ENCODE measurements at regions not wholly inside any gene's neighbourhood (a gene's known extent, or its start where the extent isn't known, plus 50 kb on each side); places are given as distances from the start of the nearest gene placed in this dataset.
"Not testable (repeated sequence)": the region's sequence is repeated elsewhere in the genome, so short reads cannot be mapped to it uniquely, and the experiment has no call there.

DNA sequence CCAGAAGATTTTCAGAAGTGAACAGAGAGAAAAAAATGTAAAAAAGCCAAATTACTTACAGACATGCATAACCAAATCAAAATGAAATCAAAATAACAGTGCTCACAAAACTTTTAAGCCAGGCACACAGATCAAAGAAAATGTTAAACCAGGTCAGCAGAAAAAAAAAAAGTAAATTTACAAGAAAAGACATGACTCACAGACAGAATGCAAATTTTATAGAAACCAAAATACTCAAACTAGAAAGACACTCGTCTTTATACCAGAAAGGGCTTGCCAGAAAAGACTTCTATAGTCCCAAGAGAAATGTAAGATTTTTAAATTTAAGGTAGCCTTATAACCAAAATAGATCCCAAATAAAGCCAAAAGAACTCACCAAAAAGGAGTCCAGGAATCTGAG is 86.5 kb upstream of the COG2 start:
- no peak for DNase-seq

DNA sequence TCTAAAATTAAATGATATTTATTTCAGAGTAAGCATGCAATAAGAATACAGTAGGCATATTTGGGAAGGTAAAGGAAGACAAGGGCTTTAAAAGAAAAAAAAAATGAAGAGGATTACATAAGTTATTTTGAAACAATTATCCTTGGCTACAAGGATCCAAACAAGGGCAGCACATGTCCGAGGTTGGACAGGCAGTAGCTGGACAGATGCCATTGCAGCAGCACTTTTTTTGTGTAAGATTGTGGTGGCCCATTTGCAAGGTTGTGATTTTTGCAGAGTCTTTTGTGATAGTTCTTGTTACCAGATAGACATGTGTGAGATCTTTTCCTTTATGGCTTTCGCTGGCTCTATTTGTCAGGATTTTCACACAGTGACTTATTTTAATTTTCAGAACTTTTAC is 89.4 kb upstream of the COG2 start:
- DNase-seq = no peak

DNA sequence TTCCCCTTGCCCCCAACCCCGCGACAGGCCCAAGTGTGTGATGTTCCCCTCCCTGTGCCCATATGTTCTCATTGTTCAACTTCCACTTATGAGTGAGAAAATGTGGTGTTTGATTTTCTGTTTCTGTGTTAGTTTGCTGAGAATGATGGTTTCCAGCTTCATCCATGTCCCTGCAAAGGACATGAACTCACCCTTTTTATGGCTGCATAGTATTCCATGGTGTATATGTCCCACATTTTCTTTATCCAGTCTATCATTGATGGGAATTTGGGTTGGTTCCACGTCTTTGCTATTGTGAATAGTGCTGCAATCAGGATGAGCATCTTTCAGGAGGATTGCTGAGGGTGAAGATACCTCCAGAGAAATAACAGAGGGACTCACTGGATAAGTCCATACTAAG is 91.3 kb upstream of the COG2 start:
- not testable (repeated sequence) for DNase-seq

DNA sequence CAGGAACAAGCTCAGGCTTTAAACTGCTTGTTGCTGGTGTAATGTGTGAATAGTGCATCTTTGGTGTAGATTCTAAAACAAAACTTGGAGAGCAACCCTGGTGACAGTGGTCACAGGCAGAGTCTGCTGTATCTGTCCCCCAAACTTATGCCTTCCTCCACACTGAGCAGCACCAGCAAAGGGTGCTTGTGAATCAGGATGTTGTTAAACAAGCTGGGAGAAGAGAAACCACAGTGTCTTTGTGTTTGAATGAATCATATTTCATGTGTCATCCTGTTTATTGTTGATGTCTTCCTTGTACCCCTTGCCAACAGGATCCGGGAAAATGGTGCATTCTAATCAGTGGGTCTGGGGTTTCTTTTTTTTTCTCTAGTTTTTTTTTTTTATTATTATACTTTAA is 91.9 kb upstream of the COG2 start:
- peak; percentile 15 for DNase-seq

DNA sequence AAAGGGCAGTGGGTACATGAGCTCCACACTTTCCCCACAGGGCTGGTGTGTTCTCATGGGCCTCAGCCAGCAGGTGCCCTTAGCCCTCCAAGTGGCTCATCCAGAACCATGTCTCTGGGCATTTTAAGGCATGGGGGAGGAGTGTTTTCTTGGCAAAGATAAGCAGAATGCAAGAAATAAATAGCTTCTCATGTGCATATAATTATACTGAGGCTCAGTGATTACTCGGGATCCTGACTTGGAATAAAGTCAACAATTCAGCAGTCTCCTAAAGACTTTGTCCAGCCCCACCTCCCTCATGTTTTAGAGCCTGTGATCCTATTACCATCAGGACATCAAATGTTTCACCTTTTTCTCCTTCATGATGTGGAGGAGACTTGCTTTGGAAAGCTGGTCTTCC is 92.7 kb upstream of the COG2 start:
- no peak for DNase-seq

DNA sequence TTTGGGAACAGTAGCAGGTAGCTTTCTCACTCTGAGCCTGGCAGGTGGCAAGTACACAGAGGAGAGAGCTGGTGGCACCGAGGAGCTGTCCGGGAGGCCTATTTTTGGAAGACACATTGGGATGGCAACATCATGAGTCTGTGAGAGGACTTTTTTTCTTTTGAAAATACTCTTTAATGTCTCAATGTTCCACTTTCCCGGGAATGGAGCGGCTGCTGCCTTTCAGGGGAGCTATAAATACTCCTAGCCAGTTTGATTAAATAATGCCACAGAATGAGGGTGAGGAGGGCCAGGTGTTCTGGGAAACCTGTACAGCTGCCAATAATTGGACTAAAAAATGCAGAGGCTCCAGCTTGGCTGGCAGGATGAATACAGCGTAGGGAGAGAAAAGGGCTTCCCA is 93.3 kb upstream of the COG2 start:
- DNase-seq = no peak

DNA sequence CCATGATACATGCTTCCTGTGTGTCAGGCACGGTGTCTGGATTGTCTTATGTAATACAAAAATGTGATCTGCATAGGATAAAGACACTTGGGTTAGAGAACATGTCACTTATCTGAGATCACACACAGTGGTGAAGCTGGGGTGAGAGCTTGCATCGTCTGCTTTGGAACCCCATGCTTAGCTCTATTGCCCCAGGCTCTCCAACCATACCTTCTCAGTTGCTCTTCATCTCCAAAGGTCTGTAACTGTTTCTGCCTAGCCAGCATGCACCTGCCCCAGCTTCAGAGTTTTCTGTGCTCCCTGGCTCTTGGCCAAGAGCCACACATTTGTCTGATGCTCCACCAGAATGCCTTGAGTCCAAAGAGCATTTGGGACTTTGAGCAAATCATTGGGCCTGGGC is 93.9 kb upstream of the COG2 start:
- no peak for DNase-seq

DNA sequence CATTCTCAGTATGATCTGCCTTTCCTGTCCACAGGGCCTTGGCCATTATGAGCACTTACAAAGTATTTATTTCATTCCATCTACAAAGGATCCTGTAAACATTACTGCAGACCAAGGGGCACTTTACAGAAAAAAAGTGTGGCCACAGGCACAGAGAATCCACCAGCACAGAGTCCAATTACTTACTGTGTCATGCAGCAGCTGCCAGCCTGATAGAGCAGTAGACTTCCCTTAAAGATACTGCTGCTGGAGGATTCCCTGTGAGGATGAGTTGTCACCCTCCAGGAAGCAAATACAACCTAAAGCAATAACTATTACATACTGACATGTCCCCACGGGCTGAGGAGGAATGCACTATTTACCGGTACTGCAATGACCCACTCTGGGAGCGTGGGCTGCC is 97.1 kb upstream of the COG2 start:
- DNase-seq = no peak

DNA sequence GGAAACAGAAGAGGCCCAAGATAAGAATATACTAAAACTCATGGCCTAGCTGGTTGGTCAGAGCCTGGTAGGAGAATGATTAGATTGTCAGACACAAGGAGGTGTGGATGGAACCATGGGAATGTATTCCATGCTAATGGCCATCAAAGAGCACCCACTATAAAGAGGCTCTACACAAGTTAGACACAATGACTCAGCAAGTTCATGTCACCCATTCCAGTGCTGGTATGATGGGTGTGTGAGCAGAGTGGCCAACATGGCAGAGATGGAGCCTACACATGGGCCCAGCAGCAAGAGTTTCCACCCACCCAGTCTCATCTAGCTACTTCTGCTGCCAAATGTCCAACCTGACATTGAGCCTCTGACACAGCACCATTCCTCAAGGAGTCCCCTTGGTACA is 97.5 kb upstream of the COG2 start:
- DNase-seq = no peak

DNA sequence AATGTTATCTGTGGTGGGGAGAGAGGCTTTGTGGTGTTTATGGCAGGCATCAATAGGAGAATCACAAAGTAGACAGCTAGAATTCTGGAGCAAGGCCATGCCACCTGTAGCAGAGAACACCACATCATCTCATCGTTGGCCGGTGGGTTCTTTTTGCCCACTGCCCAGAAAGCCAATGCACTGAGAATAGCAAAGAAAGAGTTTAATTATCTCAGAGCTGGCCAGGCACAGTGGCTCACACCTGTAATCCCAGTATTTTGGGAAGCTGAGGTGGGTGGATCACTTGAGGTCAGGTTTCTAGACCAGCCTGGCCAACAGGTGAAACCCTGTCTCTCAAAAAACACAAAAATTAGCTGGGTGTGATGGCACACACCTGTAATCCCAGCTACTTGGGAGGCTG is 99.2 kb upstream of the COG2 start:
- no peak for DNase-seq

DNA sequence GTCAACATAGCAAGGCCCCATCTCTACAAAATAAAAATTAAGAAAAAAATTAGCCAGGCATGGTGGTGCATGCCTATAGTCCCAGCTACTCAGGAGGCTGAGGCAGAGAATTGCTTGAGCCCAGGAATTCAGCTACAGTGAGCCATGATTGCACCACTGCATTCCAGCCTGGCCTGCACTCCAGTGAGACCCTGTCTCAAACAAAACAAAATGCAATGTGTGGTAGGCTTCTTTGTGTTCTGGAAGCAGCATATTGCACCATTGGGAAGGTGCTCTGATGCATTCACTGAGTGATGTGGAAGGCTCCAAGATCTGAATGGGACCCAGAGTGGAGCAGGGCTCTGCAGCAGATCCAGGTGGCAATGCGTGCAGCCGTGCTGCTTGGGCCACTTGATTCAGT is 99.6 kb upstream of the COG2 start:
- DNase-seq = no peak

DNA sequence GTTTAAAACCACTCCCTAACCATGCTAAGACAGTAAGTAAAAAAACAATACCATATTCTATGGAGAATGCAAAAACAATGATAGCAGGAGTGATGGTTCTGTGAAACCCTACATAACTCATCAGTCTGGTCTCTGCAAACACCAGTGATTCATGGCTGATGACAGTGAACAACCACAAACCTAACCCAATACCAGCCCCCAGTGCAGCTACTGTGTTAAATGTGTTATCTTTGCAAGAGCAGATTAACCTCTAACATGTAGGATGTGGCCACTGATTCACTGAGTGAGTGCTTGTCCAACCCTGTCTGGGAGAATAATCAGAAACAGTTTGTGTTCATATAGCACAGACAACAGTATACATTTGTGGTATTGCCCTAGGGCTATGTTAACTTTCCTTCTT is 100.2 kb upstream of the COG2 start:
- DNase-seq = peak; percentile 56

DNA sequence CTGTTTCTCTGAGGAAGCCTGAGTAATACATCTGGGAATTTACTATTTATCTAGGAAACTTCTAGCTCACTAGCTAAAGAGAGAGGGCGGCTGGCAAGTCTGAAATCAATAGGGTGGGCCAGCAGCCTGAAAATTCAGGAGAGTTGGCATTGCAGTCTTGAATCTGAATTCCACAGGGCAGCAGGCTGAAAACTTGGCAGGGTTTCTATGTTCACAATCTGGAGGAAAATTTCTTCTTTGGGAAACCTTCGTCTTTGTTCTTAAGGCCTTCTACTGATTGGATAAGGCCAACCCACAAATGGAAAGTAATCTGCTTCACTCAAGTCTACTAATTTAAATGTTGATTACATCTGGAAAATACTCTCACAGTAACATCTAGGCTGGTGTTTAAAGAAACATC is 101.0 kb upstream of the COG2 start:
- no peak for DNase-seq

DNA sequence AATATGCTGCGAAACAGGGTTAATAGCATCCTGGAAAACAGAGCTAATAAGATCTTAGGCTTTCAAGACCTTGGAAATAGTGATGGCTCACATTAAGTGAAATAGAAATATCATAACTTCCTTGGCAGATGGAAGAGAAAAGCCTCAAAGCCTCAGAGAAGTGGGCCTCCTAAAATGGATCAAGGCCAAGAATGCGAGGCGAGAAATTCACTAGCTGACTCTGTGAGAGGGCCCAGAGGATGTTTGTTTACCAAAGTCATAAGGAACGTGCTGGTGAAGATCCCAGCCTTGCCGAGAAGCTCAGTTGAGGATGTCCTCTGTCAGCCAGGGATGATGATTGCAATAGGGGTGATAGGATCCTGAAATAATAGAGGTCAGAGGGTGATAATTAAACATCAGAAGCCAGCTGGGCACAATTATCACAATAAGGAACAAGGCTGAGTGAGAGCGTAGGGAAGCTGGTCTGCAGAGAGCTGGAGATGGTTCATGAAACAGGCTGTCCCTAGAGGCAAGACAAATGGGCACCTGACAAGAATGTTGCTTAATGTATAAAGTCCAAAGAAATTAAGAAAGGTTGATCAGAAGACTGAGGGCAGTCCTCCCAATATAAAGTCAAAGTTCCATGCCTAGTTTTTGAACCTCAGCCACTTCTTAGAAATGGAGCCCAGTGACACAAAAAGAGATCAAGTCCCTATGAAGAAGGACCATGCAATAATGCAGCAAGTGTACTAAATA is 101.7 kb upstream of the COG2 start:
- DNase-seq = no peak

DNA sequence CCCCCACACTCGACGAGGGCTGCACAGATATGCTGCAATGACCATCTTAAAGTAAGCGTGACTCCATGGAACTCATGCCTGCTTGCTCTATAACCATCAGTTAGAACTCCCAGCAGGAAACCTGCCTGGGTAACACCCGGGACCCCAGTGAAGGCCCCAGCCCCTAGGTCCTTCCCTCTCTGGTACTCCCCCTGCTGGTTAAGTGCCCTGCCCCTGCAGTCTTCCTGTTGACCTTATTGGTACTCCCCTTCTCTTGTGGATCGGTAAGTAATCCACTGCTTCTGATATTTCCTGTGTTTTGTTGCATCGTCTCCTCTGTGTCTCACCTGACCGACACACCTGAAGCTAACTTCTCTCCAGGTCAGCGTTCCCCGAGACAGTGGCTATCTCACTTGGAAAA is 104.8 kb upstream of the COG2 start:
- no peak for DNase-seq

DNA sequence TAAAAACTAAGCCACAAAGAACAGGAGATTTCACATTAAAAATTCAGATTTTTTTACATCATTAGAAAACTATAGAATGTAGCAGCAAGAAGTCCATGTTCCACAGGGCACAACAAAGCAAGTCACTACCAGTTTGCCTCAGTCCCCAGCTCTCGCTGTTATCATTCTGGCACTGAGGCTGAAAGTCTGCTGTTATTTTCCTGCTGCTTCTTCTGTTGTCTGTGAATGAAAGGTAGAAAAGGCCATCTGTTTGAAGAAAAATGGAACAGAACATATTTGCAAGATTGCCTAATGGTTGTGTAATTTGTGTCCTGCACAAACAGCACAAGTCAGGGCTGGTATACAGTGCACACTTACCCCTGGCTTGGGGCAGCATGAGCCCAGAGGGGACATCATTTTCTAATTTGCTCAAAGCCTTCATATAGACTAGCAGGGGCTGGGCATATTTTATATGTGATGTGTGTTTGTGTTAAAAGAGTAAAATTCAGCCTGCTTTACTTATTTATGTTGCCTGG is 105.6 kb upstream of the COG2 start:
- DNase-seq = no peak

DNA sequence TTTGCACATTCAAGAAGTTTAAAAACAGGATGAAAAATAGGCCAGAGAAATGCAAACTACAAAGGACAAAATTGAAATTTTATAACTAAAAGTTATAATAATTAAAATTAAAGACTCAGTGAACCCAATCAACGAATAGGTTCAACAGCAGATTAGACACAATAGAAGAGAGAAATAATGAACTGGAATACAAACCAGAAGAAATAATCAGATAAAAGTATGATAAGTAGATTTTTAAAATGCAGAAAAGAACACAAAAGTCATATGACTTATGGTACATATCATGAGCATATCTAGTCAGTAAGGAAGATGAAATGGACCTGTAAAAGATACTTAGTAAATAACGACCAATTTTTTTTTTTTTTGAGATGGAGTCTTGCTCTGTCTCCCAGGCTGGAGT is 108.1 kb upstream of the COG2 start:
- DNase-seq = no peak

DNA sequence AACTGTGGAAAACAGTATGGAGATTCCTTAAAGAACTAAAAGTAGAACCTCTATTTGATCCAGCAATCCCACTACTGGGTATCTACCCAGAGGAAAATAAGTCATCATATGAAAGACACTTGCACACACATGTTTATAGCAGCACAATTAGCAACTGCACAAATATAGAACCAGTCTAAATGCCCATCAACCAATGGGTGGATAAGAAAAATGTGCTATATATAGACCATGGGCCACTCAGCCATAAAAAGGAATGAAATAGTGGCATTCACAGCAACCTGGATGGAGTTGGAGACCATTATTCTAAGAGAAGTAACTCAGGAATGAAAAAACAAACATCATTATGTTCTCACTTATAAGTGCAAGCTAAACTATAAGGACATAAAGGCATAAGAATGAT is 105.0 kb upstream of the PGBD5 start:
- DNase-seq = no peak

DNA sequence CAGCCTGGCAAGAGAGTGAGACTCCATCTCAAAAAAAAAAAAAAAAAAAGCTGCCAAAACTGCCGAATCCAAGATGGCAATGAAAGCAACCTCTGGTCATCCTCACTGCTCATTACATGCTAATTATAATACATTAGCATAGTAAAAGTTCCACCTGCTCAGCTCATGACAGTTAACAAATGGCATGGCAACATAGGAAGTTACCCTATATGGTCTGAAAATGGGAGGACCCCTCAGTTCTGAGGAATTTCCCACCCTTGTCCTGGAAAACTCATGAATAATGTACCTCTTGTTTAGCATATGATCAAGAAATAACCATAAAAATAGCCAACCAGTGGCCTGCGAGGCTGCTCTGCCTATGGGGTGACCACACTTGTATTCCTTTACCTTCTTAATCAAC is 93.1 kb upstream of the PGBD5 start:
- DNase-seq = no peak

DNA sequence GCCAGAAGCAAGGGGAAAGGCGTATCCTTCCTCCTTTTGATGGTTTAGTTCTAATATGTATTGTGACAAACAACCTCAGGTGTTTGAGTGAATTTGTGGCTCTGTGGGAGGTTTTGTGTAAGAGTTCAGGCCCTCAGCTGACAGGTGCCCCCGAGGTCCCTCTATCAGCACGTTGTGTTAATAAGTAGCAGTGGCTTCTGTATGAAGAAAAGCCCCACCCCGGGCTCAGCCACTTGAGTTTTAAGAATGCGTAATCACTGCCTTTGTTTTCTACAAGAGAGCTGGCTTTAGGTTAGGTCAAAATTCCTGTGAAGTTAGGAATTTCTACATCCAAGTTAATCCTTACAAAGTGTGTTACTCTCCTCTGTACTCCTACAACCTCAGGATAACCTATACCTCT is 92.4 kb upstream of the PGBD5 start:
- no peak for DNase-seq

DNA sequence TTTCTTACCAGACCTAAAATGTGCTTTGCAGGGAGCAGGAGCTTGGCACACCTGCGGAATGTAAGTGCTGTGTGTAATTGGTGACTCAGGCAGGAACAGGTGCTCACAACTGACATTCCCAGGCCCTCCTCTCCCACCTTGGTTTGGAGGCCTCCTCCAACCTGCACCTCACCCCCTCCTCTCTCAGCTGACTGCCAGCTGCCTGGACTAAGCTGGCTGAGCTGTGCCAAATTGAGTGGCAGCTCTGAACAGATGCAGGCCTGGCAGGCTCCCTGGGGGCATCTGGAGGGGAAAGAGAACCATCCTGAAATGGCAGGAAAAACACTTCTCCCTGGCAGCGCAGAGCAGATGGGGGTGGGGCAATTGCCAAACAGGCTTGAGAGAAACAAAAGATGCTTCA is 91.7 kb upstream of the PGBD5 start:
- no peak for DNase-seq

DNA sequence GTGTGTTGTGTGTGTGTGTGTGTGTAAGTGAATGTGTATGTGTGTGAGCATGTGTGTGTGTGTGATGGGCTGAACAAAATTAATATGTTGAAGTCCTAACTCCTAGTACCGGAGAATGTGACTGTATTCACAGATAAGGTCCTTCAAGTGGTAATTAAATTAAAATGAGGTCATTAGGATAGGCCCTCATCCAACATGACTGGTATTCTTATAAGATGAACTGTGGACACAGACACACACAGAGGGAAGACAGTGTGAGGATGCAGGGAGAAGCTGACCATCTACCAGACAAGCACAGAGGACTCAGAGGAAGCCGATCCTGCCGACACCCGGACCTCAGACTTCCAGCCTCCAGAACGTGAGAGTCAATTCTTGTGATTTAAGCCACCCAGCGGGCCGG is 91.2 kb upstream of the PGBD5 start:
- no peak for DNase-seq

DNA sequence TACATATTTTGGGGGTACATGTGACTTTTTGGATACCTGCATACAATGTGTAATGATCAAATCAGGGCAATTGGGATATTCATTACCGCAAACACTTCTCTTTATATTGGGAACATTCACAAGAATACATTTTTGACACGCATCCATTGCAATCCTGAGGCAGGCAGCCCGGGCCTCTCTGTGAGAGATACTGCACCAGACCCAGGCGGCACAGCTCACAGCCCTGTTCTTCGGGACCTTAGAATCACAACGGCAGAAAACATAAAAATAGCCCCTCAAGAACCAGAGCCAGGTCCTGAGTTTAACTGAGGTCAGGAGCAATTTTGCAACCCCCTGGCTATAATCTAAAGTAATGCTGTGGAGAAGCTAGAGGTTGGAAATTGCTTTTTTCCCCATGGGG is 90.8 kb upstream of the PGBD5 start:
- no peak for DNase-seq

DNA sequence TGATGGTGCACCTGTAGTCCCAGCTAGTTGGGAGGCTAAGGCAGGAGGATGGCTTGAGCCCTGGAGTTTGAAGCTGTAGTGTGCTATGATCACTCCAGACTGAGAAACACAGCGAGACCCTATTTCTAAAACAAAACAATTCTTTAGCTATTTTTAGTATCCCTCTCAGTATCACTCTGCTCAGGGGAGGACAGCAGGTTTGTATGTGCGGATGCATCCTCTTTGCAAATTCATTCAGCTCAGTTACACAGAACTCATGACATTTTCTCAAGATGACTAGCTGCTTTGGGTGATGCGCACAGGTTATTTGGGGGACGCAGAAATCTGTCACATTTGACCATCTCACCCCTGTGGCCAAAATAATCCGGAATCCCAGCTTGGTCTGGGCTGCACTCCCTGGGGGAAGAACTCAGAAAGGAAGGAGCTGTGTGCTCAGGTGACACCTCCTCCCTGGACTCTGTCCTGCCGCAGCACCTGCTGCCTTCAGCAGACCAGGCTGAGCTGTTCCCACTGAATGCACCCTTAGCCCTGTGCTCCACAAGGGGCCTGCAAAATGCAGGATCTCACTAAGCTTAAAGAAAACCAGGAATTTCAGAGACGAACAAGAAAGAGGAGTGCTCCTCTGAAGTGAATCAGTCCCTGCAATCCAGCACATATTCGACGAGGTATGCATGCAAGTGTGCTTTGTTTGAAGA is 89.5 kb upstream of the PGBD5 start:
- no peak for DNase-seq

DNA sequence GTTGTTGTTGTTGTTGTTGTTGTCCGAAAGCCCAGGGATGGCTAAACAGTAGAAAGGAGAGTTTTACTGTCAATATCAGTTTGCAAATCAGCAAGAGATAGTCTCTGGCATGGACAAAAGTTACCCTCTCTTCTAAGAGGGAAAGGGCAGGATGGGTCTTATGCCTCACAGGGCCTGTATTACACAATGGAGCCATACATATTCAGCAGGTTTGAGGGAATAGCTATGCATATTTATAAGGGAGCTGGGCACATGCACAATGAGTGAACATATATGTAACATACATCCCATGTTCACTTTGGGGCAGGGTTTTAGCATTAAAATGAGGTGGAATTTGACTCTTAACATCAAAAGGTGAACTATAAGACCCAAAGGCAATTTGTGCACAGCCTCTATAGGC is 84.4 kb upstream of the PGBD5 start:
- DNase-seq = no peak
